OCI-LY1 (cell line): ENCODE measurements at regions not wholly inside any gene's neighbourhood (a gene's known extent, or its start where the extent isn't known, plus 50 kb on each side); places are given as distances from the start of the nearest gene placed in this dataset.

Experiments used
- H2AFZ ChIP-seq: fragments of 200-600 bp; sonication (generic), shearing (Covaris generic); 2 replicates; pipeline ENCODE4 v1.6.0; 2014; ENCODE audit warnings: antibody characterized with exemption, mild to moderate bottlenecking, low read length
- H3F3A ChIP-seq: fragments of 200-600 bp; sonication (generic), shearing (Covaris generic); 2 replicates; pipeline ENCODE4 v1.6.0; 2014; ENCODE audit warnings: mild to moderate bottlenecking, antibody characterized with exemption, low read length, moderate library complexity; ENCODE audit not compliant: insufficient read depth
- H3K27ac ChIP-seq: fragments of 200-600 bp; sonication (generic); 2 replicates; pipeline ENCODE4 v1.5.1; 2014; ENCODE audit warnings: low read length, mixed run types, mild to moderate bottlenecking, low read depth; ENCODE audit not compliant: poor library complexity, severe bottlenecking
- H3K27me3 ChIP-seq: fragments of 200-600 bp; sonication (generic); 2 replicates; pipeline ENCODE4 v1.6.0; 2014; ENCODE audit warnings: antibody characterized with exemption, mild to moderate bottlenecking, low read length, moderate library complexity; ENCODE audit not compliant: insufficient read depth
- H3K36me3 ChIP-seq: fragments of 200-600 bp; sonication (generic); 2 replicates; pipeline ENCODE4 v1.6.1; 2014; ENCODE audit warnings: mild to moderate bottlenecking, antibody characterized with exemption, low read length, moderate library complexity, mixed read lengths; ENCODE audit not compliant: insufficient read depth
- H3K4me1 ChIP-seq: fragments of 200-600 bp; sonication (generic); 2 replicates; pipeline ENCODE4 v1.5.1; 2014; ENCODE audit warnings: mild to moderate bottlenecking, low read length, moderate library complexity; ENCODE audit not compliant: insufficient read depth, severe bottlenecking
- H3K4me2 ChIP-seq: fragments of 200-600 bp; sonication (generic), shearing (Covaris generic); 2 replicates; pipeline ENCODE4 v1.6.1; 2014; ENCODE audit warnings: low read length
- H3K4me3 ChIP-seq: fragments of 200-600 bp; sonication (generic); 2 replicates; pipeline ENCODE4 v1.5.1; 2014; ENCODE audit warnings: low read length, low read depth, mild to moderate bottlenecking, mixed read lengths; ENCODE audit not compliant: poor library complexity, severe bottlenecking
- H3K79me2 ChIP-seq: fragments of 200-600 bp; shearing (Covaris generic); 2 replicates; pipeline ENCODE4 v1.6.1; 2016; ENCODE audit warnings: mixed run types, low read length, mixed read lengths; ENCODE audit not compliant: insufficient read depth
- H3K9ac ChIP-seq: fragments of 200-600 bp; sonication (generic), shearing (Covaris generic); 2 replicates; pipeline ENCODE4 v1.6.1; 2014; ENCODE audit warnings: mild to moderate bottlenecking, low read length, mixed read lengths
- H3K9me2 ChIP-seq: fragments of 200-600 bp; sonication (generic), shearing (Covaris generic); 2 replicates; pipeline ENCODE4 v1.6.1; 2014; ENCODE audit warnings: low read depth, mild to moderate bottlenecking, low read length, mixed read lengths
- H3K9me3 ChIP-seq: fragments of 200-600 bp; shearing (Covaris generic); 2 replicates; pipeline ENCODE4 v1.6.1; 2014; ENCODE audit warnings: low read length, mixed read lengths
- H4K20me1 ChIP-seq: fragments of 200-600 bp; sonication (generic), shearing (Covaris generic); 2 replicates; pipeline ENCODE4 v1.6.0; 2016; ENCODE audit warnings: mild to moderate bottlenecking, low read length; ENCODE audit not compliant: insufficient read depth
- EZH2 ChIP-seq: fragments of 200-600 bp; sonication (generic), shearing (Covaris generic); IDR thresholded peaks from 2 replicates; pipeline ENCODE4 v1.8.0; 2017; ENCODE audit warnings: borderline replicate concordance, mixed run types, mild to moderate bottlenecking, antibody characterized with exemption, low read length, moderate library complexity, mixed read lengths
- TF ChIP-seq, protein P1 (sequence below): fragments of 200-600 bp; sonication (generic), shearing (Covaris generic); IDR thresholded peaks from 2 replicates; pipeline ENCODE4 v1.5.1; 2017; ENCODE audit warnings: mild to moderate bottlenecking, antibody characterized with exemption, low read length, moderate library complexity, mixed read lengths

DNA sequence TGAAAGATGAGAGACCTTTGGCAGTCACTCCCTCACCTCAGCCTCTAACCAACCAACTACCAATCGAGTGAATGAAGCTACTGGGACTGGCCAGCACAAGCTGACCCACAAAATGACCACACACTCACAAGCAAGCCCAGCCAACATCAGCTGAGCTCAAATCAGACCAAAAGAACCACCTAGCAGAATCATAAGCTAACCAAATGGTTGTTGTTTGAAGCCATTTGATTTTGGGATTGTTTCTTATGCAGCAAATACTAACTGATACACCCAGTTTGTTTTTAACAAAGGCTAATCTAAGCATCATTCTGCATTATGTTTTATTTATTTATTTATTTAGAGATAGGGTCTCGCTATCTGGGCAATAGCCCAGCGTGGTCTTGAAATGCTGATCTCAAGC lies 310.4 kb downstream of the SETD4 start:
- no peaks in the 10 kb centered on the region for H3F3A ChIP-seq
- no peaks in the 10 kb centered on the region for H4K20me1 ChIP-seq
- H3K4me3 ChIP-seq, result no peak overlapping the region
- H3K79me2 ChIP-seq, result no peaks in the 10 kb centered on the region
- no peak overlapping the region for H3K4me2 ChIP-seq
- TF ChIP-seq EZH2, result no peak
- TF ChIP-seq, protein P1, sequence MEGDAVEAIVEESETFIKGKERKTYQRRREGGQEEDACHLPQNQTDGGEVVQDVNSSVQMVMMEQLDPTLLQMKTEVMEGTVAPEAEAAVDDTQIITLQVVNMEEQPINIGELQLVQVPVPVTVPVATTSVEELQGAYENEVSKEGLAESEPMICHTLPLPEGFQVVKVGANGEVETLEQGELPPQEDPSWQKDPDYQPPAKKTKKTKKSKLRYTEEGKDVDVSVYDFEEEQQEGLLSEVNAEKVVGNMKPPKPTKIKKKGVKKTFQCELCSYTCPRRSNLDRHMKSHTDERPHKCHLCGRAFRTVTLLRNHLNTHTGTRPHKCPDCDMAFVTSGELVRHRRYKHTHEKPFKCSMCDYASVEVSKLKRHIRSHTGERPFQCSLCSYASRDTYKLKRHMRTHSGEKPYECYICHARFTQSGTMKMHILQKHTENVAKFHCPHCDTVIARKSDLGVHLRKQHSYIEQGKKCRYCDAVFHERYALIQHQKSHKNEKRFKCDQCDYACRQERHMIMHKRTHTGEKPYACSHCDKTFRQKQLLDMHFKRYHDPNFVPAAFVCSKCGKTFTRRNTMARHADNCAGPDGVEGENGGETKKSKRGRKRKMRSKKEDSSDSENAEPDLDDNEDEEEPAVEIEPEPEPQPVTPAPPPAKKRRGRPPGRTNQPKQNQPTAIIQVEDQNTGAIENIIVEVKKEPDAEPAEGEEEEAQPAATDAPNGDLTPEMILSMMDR, result no peak
- no peak overlapping the region for H3K27ac ChIP-seq
- H3K27me3 ChIP-seq, result no peaks in the 10 kb centered on the region
- no peaks in the 10 kb centered on the region for H3K9me3 ChIP-seq
- no peaks in the 10 kb centered on the region for H3K4me1 ChIP-seq
- no peaks in the 10 kb centered on the region for H3K36me3 ChIP-seq
- H3K9ac ChIP-seq, result no peak overlapping the region
- no peaks in the 10 kb centered on the region for H3K9me2 ChIP-seq
- H2AFZ ChIP-seq, result no peak overlapping the region

DNA sequence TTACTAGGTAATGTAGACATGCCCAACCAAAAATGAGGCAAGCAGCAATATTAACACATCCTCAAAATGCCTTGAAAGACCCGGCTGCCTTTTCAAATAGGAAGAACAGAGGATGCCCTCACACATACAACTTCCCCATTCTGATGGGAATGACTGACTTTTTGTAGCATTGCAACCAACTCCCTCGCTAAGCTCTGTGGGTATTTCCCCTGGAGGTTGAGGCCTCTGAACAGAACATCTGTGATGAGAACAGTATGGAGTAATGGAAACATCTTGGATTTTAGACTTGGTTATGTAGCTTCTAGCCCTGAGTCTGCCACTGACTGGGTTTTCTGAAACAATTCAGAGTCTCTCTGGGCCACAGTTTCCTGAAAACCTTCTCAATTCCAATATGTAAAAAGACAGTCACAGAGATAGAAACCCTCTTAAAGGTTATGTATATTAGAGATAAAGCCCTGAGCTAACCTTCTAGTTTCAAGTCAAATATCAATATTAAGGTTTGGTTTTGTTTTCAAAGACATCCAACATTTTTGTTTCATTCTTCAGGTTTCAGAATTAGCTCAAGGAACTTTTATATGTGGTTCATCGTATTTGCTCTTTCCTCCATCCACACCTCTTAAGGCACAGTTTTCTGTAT lies 311.5 kb downstream of the SETD4 start:
- no peaks in the 10 kb centered on the region for H3K36me3 ChIP-seq
- H3K27ac ChIP-seq, result no peak overlapping the region
- no peak for TF ChIP-seq EZH2
- TF ChIP-seq, protein P1, result no peak
- no peaks in the 10 kb centered on the region for H4K20me1 ChIP-seq
- no peak overlapping the region for H3K4me3 ChIP-seq
- H3K79me2 ChIP-seq, result no peaks in the 10 kb centered on the region
- H3K9ac ChIP-seq, result no peak overlapping the region
- no peaks in the 10 kb centered on the region for H3K9me2 ChIP-seq
- H3K4me1 ChIP-seq, result no peaks in the 10 kb centered on the region
- no peaks in the 10 kb centered on the region for H3K9me3 ChIP-seq
- H3K4me2 ChIP-seq, result no peak overlapping the region
- no peak overlapping the region for H2AFZ ChIP-seq
- H3K27me3 ChIP-seq, result no peaks in the 10 kb centered on the region
- H3F3A ChIP-seq, result no peaks in the 10 kb centered on the region

DNA sequence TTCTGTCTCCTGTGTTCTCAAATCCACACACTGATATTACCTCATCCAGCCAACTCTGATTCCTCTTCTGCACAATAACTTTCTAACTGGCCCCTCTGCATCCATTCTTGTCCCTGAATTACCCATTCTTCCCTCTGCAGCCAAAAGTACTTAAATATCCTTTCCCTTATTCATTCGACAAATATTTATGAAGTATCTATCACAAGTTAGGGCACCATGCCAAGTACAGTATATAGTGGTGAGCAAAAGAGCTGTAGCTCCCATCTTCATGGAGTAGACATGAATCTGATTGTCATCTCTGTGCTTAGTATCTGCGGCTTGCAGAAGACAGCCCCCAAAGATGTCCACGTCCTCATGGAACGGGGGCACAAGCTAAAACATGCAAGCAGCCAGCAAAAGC lies 316.8 kb downstream of the SETD4 start:
- no peak overlapping the region for H3K27ac ChIP-seq
- no peaks in the 10 kb centered on the region for H3K9me2 ChIP-seq
- 0 out of 2 replicates have a peak, but pooled peaks cover 3% of the 10 kb centered on the region for H3K9me3 ChIP-seq
- no peaks in the 10 kb centered on the region for H3K27me3 ChIP-seq
- no peak overlapping the region for H3K4me2 ChIP-seq
- TF ChIP-seq, protein P1, result no peak
- no peak for TF ChIP-seq EZH2
- no peaks in the 10 kb centered on the region for H4K20me1 ChIP-seq
- no peak overlapping the region for H3K4me3 ChIP-seq
- no peaks in the 10 kb centered on the region for H3K4me1 ChIP-seq
- H3F3A ChIP-seq, result no peaks in the 10 kb centered on the region
- H3K36me3 ChIP-seq, result no peaks in the 10 kb centered on the region
- no peaks in the 10 kb centered on the region for H3K79me2 ChIP-seq
- H3K9ac ChIP-seq, result no peak overlapping the region
- H2AFZ ChIP-seq, result no peak overlapping the region
